GM18511 (cell line): ENCODE measurements at regions not wholly inside any gene's neighbourhood (a gene's known extent, or its start where the extent isn't known, plus 50 kb on each side); places are given as distances from the start of the nearest gene placed in this dataset.

Source experiments
- ATAC-seq: cut with Tn5 transposase; IDR thresholded peaks from one replicate; pipeline ENCODE4 v1.9.1; 2021; ENCODE audit warnings: mild to moderate bottlenecking, moderate library complexity; ENCODE audit not compliant: unreplicated experiment

DNA sequence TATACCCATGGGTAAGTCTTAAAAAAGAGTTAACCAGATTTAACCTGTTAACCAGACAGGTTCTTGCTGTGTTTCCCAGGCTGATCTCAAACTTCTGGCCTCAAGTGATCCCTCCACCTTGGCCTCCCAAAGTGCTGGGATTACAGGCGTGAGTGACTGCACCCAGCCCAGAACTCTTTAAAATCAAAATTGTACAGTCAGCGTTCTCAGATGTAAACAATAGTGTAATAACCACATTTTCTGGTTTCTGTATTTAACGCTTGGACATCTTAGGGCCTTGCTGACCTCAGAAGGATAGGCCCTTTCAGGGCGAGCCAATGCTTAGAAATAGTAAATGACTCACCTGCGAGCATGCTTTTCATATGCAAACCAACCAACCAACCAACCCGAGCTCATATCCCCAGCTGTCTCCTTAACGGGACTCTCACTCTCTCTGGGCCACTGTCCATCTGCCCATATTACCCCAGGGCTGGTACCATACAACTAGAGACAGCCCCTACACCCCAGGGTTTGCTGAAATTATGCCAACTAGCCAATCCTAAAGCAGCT, 415.0 kb upstream of the XYLT1 start:
- ATAC-seq: no peak

- no peak for ATAC-seq
Observed at GRCh38 chr16:17877821-17878360, 407.1 kb upstream of the XYLT1 start.

GRCh38 chr16:17866996-17867395, 396.2 kb upstream of the XYLT1 start:
- ATAC-seq: no peak

DNA sequence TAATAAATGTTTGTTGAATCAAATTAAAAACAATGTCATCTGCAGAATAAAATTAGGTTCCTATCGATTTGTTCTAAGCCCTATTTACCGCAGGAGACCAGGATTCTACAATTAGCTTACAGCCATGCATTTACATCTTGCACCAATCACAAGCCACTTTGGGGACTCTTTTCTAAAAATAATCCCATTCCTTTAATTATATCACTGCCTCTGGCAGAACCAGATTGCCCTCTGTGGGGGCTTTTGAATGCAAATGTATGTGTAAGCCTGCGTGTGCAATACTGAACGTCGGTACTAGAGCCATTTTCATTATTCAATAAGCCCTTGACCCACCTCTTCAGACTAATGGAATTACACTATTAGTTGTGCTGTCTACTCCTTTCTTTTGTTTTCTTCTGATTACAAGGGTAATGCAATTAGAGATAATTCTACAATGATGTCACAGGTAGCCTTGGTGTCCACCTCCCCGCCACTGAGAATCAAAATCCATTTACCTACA, 391.3 kb upstream of the XYLT1 start:
- no peak for ATAC-seq

DNA sequence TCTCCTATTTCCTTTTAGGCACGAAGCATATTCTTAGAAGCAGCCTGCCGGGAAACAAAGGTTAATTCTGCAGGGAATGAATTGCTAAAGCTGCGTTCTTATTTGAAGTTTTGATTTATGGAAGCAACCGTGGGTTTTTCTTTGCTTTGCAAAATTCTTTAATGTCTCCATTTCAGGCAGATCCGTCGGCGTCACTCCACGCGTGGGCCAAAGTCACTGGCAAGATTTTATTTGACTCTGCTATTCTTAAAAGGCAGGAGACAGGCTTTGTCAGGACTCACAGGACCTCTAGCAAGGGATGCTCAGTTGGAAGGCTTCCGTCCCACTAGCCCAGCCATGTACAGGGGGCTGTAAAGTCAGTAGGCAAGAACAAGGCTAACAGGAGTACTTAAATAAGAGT, 387.3 kb upstream of the XYLT1 start:
- no peak for ATAC-seq

GRCh38 chr16:17853958-17854357, 383.2 kb upstream of the XYLT1 start:
- no peak for ATAC-seq

DNA sequence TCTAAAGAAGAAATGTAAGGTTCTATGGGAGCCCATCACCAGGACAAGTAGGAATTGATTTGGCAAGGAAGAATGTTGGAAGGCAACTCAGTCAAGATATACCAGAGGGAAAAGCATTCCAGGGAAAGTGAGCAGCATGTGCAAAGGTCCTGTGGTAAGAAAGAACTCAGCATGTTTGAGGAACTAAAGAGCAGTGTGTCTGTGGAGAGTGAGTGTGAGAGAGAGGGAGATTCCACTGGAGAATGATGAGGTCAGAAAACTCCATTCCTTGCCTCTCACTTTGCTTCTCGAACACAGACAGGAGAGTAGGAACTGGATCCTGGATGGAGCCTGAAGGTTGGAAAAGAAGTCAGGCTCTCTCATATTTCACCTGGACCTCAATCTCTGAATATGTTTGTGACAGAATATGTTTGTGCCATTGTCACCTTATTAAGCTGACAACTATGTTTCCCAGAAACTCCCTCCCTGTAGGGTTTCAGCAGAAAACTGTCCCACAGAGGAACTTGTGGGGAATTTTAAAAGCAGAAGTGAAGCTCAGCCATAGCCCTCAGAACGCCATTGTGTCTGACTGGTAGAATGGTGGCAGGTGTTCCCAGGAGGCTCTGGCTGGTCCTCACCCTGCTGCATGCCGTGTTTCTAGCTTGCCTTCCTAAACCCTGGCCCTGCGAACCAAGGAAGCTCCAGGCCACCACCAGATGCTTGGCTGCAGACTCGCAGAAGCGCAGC, 382.4 kb upstream of the XYLT1 start:
- no peak for ATAC-seq

GRCh38 chr16:17850581-17851250, 380.0 kb upstream of the XYLT1 start:
- ATAC-seq: no peak

- ATAC-seq: no peak
Observed at GRCh38 chr16:17847234-17847795, 376.6 kb upstream of the XYLT1 start.

DNA sequence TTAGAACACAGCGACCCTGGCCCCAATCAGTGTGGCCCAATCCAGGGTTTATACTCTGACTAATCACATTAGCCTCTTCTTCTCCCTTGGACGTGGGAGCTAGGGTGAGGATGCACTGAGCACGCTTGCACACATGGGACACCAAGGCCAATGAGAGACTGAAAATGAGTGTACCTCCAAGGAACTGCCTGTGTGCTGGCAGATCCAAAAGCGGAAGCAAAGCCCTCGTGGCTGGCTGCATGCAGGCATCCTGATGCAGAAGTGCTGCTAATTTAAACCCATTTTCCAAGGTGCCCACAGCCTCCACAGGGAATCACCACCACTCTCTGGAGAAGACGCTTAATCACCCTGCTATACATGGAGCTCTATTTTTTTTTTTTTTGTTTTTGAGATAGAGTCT, 375.3 kb upstream of the XYLT1 start:
- no peak for ATAC-seq

DNA sequence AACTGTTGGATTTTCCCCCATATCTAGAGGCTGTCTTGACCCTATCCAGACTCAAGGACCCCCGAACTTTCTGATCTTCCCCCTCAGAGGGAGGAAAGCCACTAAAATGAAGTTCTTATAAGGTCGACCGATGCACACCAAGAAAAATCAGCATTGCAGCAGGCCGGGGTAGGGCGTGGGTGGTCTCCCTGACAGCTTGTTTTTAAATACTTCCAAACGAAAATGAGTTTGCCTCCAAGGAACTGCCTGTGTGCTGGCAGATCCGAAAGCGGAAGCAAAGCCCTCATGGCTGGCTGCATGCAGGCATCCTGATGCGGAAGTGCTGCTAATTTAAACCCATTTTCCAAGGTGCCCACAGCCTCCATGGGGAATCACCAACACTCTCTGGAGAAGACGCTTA, 374.3 kb upstream of the XYLT1 start:
- no peak for ATAC-seq

GRCh38 chr16:17843905-17844304, 373.1 kb upstream of the XYLT1 start:
- ATAC-seq: no peak

DNA sequence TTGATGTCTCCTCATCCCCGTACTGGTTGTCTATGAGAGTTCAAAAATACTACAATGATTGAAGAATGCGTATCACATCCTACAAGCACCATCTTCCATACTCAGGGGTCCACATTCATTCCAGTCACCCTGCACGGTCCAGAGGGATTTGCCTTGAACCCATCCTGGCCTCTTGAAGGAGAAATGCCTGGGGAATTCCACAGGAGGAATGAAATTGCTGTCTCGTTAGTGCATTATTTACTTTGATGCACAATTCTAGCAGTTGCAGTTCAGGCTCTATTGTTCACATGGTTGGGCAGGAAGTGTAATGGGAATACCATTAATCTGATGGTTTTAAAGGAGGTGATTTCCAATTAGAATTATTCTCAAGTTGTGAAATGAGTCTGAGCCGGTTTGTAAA, 369.1 kb upstream of the XYLT1 start:
- ATAC-seq: no peak

GRCh38 chr16:17839272-17839671, 368.5 kb upstream of the XYLT1 start:
- no peak for ATAC-seq

DNA sequence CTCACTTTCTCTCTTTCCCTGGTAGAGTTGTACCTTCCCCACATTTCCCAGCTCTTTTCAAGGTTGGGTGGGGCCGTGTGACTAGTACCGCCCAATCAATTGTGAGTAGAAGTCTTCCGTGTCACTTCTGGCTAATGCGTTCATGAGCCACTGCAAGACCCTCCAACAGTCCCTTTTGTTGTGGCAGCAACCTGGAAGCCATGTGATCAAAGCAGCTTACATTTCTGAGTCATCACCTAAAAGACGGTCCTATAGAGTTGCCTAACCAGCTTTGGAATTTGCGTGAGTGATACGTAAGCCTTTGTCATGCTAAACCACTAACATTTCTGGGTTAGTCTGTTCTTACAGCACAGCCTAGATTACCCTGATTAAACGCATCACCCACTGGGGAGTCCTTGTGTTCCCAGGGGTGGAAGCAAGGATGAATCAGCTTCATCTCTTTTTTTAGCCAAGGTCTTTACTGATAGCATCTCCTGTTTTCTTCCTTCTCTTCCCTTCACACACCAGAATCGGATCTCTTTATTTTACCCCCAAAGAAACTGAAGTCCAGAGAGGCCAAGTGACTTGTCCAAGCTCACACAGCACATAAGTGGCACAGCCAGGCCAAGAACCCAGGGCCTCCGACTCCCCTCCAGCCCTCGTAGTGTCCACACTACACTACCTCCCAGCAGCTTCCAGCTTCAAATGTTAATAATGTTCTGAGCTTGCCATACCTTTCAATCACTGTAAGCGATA, 366.3 kb upstream of the XYLT1 start:
- ATAC-seq: no peak

GRCh38 chr16:17835118-17835876, 364.5 kb upstream of the XYLT1 start:
- ATAC-seq: no peak

- ATAC-seq: no peak
Observed at GRCh38 chr16:17832738-17833137, 362.0 kb upstream of the XYLT1 start.

- ATAC-seq: no peak
Observed at GRCh38 chr16:17831330-17831729, 360.6 kb upstream of the XYLT1 start.

DNA sequence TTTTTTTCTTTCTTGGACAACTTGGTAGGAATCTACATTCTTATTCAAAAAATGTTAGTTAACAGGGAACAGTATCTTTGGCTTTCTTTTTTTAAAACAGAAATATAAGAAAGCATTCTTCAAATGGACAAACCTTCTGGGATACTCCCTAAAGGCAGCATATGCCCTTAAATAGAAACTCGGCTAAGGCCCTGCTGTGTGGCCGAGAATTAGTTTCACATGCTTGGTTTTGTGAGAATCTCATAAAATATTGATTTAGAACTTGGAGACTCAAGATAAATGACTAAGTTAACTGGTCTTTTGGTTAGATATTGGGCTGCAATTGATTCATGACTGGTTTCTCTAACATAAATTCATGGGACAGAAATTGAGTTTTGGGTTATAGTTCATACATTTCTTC, 359.9 kb upstream of the XYLT1 start:
- no peak for ATAC-seq

DNA sequence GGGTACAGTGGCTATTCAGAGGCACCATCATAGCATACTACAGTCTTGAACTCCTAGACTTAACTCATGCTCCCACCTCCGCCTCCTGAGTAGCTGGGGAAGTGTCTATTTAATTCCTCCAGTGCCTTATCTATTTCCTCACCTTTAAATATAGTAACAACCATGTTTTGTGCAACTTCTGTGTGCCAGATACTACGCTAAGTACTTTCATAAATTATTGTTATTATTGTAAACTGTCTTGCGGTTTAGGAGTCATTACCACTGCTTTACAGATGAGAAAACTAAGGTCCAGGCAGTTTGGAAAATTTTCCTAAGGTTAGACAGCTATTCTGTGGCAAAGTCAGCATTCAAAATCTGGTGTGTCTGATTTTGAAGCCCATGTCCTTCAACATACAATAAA, 359.1 kb upstream of the XYLT1 start:
- ATAC-seq: no peak
